K562 (cell line): ENCODE measurements at regions not wholly inside any gene's neighbourhood (a gene's known extent, or its start where the extent isn't known, plus 50 kb on each side); places are given as distances from the start of the nearest gene placed in this dataset.

Experiments used
- TF ChIP-seq, protein P1 (sequence below): fragments of 450-650 bp; IDR thresholded peaks from 2 replicates; pipeline ENCODE4 v1.6.1; 2016; ENCODE audit warnings: mild to moderate bottlenecking, moderate library complexity

DNA sequence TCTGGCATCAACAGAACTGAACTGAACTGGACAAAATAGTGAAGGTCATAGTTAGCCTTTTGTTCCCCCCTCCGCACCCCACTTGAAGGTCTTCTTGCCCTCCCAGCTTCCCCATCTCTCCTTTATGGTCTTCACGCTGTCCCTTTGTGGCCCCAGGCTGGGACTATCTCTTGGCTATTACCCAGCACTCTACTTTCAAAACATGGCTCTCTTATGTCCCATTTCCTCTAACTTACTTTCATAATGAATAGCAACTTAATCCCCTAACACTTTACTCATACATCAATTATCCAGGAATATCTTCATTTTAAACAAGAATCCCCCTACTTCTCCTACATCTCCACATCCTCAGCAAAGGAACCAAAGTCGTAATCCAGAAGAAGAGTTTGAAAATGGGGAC lies 135.3 kb upstream of the ITGB1 start (continued):
- TF ChIP-seq, protein P1, sequence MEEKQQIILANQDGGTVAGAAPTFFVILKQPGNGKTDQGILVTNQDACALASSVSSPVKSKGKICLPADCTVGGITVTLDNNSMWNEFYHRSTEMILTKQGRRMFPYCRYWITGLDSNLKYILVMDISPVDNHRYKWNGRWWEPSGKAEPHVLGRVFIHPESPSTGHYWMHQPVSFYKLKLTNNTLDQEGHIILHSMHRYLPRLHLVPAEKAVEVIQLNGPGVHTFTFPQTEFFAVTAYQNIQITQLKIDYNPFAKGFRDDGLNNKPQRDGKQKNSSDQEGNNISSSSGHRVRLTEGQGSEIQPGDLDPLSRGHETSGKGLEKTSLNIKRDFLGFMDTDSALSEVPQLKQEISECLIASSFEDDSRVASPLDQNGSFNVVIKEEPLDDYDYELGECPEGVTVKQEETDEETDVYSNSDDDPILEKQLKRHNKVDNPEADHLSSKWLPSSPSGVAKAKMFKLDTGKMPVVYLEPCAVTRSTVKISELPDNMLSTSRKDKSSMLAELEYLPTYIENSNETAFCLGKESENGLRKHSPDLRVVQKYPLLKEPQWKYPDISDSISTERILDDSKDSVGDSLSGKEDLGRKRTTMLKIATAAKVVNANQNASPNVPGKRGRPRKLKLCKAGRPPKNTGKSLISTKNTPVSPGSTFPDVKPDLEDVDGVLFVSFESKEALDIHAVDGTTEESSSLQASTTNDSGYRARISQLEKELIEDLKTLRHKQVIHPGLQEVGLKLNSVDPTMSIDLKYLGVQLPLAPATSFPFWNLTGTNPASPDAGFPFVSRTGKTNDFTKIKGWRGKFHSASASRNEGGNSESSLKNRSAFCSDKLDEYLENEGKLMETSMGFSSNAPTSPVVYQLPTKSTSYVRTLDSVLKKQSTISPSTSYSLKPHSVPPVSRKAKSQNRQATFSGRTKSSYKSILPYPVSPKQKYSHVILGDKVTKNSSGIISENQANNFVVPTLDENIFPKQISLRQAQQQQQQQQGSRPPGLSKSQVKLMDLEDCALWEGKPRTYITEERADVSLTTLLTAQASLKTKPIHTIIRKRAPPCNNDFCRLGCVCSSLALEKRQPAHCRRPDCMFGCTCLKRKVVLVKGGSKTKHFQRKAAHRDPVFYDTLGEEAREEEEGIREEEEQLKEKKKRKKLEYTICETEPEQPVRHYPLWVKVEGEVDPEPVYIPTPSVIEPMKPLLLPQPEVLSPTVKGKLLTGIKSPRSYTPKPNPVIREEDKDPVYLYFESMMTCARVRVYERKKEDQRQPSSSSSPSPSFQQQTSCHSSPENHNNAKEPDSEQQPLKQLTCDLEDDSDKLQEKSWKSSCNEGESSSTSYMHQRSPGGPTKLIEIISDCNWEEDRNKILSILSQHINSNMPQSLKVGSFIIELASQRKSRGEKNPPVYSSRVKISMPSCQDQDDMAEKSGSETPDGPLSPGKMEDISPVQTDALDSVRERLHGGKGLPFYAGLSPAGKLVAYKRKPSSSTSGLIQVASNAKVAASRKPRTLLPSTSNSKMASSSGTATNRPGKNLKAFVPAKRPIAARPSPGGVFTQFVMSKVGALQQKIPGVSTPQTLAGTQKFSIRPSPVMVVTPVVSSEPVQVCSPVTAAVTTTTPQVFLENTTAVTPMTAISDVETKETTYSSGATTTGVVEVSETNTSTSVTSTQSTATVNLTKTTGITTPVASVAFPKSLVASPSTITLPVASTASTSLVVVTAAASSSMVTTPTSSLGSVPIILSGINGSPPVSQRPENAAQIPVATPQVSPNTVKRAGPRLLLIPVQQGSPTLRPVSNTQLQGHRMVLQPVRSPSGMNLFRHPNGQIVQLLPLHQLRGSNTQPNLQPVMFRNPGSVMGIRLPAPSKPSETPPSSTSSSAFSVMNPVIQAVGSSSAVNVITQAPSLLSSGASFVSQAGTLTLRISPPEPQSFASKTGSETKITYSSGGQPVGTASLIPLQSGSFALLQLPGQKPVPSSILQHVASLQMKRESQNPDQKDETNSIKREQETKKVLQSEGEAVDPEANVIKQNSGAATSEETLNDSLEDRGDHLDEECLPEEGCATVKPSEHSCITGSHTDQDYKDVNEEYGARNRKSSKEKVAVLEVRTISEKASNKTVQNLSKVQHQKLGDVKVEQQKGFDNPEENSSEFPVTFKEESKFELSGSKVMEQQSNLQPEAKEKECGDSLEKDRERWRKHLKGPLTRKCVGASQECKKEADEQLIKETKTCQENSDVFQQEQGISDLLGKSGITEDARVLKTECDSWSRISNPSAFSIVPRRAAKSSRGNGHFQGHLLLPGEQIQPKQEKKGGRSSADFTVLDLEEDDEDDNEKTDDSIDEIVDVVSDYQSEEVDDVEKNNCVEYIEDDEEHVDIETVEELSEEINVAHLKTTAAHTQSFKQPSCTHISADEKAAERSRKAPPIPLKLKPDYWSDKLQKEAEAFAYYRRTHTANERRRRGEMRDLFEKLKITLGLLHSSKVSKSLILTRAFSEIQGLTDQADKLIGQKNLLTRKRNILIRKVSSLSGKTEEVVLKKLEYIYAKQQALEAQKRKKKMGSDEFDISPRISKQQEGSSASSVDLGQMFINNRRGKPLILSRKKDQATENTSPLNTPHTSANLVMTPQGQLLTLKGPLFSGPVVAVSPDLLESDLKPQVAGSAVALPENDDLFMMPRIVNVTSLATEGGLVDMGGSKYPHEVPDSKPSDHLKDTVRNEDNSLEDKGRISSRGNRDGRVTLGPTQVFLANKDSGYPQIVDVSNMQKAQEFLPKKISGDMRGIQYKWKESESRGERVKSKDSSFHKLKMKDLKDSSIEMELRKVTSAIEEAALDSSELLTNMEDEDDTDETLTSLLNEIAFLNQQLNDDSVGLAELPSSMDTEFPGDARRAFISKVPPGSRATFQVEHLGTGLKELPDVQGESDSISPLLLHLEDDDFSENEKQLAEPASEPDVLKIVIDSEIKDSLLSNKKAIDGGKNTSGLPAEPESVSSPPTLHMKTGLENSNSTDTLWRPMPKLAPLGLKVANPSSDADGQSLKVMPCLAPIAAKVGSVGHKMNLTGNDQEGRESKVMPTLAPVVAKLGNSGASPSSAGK, result no peak
- TF ChIP-seq, all 486 proteins: peak for 0
